Right lobe of liver (tissue), 6 donors: ENCODE measurements at regions not wholly inside any gene's neighbourhood (a gene's known extent, or its start where the extent isn't known, plus 50 kb on each side); places are given as distances from the start of the nearest gene placed in this dataset.

Source experiments
- ATAC-seq, 4 donors: fragments of 200-7000 bp; cut with Tn5 transposase; one replicate each; pipeline ENCODE4 v1.9.1; 2020; ENCODE audit warnings: mild to moderate bottlenecking in 4 of 4, moderate library complexity in 4 of 4
- DNase-seq, 3 donors: peaks; one replicate each; pipeline ENCODE4 v3.0.0-alpha.2; 2020
- H3K27ac ChIP-seq, 3 donors: fragments of 200-600 bp; one replicate each; pipeline ENCODE4 v1.8.0; 2022
- H3K27me3 ChIP-seq, 2 donors: fragments of 200-600 bp; one replicate each; pipeline ENCODE4 v1.8.0; 2022
- H3K36me3 ChIP-seq, 4 donors: fragments of 200-600 bp; sonication (generic) in 1 of 4; one replicate each; pipeline versions ENCODE4 v1.5.1 to v1.8.0; 2017 to 2022; ENCODE audit warnings: control low read depth in 1 of 4
- H3K4me1 ChIP-seq, 4 donors: fragments of 200-600 bp; sonication (generic) in 1 of 4; one replicate each; pipeline versions ENCODE4 v1.5.1 to v1.8.0; 2017 to 2022; ENCODE audit warnings: control low read depth in 1 of 4
- H3K4me3 ChIP-seq, 3 donors: fragments of 200-600 bp; one replicate each; pipeline ENCODE4 v1.8.0; 2022
- H3K9me3 ChIP-seq, 4 donors: fragments of 200-600 bp; sonication (generic) in 1 of 4; one replicate each; pipeline versions ENCODE4 v1.5.1 to v1.8.0; 2017 to 2022; ENCODE audit warnings: control low read depth in 1 of 4
- POLR2A ChIP-seq: fragments of 450-650 bp; IDR thresholded peaks from one replicate; pipeline ENCODE4 v1.6.1; 2017; ENCODE audit warnings: antibody characterized with exemption, mild to moderate bottlenecking
- whole genome bisulfite sequencing: methylation state at CpG from one replicate; pipeline ENCODE4 v1.1.6; 2018; ENCODE audit warnings: low coverage, low lambda C conversion rate; ENCODE audit not compliant: insufficient coverage; ENCODE audit errors: missing lambda C conversion rate; 5-methylcytosine and 5-hydroxymethylcytosine counted together
- intact Hi-C, 2 donors: fragments of 100-400 bp; cut with DNase I; formaldehyde crosslinking; loops; one replicate each; pipeline versions ENCODE4 v1.11.2 to v1.14.1; 2022
- TF ChIP-seq, protein P1 (sequence below), 4 donors: fragments of 200-600 bp in 3 of 4; fragments of 450-650 bp in 1 of 4; IDR thresholded peaks; one replicate each; pipeline versions ENCODE4 v1.5.1 to v1.8.0; 2016 to 2022; ENCODE audit warnings: antibody characterized with exemption in 4 of 4, mild to moderate bottlenecking in 2 of 4
- donor health status: DM: no; HTN: yes; CAD: no.
- donor health status: DM: no; HTN: no; CAD: no.
- donor health status: DM: no; HTN: no; CAD: no.
- donor health status: DM: no; HTN: yes; CAD: no.
- donor health status: DM: no; HTN: yes; CAD: no.

GRCh38 chr9:127557466-127557869 lies 54.6 kb upstream of the STXBP1 start:
- intact Hi-C loops: no loop called here
- DNase-seq (no peak), ATAC-seq (peak in 2 of 4 donors; percentile 24 to 33)
- Histone ChIP-seq H3K9me3 (no peaks in the 10 kb centered on the region), H3K4me3 (no peak overlapping the region), H3K27me3 (no peaks in the 10 kb centered on the region), H3K36me3 (no peaks in the 10 kb centered on the region), H3K4me1 (no peaks in the 10 kb centered on the region), H3K27ac (no peak overlapping the region)
- TF ChIP-seq, protein P1, sequence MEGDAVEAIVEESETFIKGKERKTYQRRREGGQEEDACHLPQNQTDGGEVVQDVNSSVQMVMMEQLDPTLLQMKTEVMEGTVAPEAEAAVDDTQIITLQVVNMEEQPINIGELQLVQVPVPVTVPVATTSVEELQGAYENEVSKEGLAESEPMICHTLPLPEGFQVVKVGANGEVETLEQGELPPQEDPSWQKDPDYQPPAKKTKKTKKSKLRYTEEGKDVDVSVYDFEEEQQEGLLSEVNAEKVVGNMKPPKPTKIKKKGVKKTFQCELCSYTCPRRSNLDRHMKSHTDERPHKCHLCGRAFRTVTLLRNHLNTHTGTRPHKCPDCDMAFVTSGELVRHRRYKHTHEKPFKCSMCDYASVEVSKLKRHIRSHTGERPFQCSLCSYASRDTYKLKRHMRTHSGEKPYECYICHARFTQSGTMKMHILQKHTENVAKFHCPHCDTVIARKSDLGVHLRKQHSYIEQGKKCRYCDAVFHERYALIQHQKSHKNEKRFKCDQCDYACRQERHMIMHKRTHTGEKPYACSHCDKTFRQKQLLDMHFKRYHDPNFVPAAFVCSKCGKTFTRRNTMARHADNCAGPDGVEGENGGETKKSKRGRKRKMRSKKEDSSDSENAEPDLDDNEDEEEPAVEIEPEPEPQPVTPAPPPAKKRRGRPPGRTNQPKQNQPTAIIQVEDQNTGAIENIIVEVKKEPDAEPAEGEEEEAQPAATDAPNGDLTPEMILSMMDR (IDR thresholded peaks at IDR 0.05): no peak
- no peak for TF ChIP-seq POLR2A
- no CpG with 5 or more reads among the region's 5 CpGs for WGBS

GRCh38 chr9:127557998-127558546 lies 54.0 kb upstream of the STXBP1 start:
- Histone ChIP-seq H3K36me3 (no peaks in the 10 kb centered on the region), H3K4me3 (no peak overlapping the region), H3K9me3 (no peaks in the 10 kb centered on the region), H3K4me1 (no peaks in the 10 kb centered on the region), H3K27ac (peak overlapping the region in 1 of 3 donors; percentile 33), H3K27me3 (no peaks in the 10 kb centered on the region)
- TF ChIP-seq, protein P1 (IDR thresholded peaks at IDR 0.05): no peak
- no peak for TF ChIP-seq POLR2A
- DNase-seq (no peak), ATAC-seq (no peak)
- WGBS: 64% methylated on average over 5 of the region's 11 CpGs
- intact Hi-C loops: no loop called here

DNA sequence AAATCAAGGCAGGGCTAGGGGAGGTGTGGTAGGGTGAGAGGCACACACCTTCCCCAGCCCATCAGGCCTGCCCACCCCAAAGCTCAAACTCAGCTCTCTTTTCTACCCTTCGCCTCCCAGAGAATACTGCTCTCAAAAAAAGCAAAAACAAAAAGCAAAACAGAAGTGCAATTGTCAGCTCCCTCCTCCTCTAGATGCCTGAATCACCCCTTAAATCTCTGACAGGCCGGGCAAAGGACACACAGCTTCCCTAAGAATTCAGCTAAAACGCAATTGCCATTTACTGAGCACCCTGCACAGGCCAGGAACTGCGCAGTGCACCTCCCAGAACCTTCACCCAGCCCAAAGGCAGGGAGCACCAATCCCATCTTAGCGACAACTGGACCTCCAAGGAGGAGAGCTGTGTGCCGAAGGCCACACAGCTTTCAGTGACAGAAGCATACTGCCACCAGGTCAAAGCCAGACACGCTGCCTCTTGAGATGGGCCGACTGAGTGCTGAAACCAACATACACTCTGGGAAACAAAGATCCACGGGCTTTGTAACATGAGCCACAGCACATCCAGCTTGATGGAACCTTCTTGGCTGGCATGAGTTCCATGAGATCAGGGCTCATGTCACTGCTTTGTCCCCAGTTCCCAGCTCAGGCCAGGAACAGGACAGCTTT lies 53.4 kb upstream of the STXBP1 start:
- TF ChIP-seq, protein P1 (IDR thresholded peaks at IDR 0.05): no peak
- TF ChIP-seq POLR2A: no peak
- Histone ChIP-seq H3K9me3 (no peaks in the 10 kb centered on the region), H3K27me3 (no peaks in the 10 kb centered on the region), H3K4me3 (no peak overlapping the region), H3K4me1 (no peaks in the 10 kb centered on the region), H3K27ac (no peak overlapping the region), H3K36me3 (no peaks in the 10 kb centered on the region)
- intact Hi-C loops: no loop called here
- 69% methylated on average over 4 of the region's 9 CpGs for WGBS
- ATAC-seq (no peak), DNase-seq (no peak)

DNA sequence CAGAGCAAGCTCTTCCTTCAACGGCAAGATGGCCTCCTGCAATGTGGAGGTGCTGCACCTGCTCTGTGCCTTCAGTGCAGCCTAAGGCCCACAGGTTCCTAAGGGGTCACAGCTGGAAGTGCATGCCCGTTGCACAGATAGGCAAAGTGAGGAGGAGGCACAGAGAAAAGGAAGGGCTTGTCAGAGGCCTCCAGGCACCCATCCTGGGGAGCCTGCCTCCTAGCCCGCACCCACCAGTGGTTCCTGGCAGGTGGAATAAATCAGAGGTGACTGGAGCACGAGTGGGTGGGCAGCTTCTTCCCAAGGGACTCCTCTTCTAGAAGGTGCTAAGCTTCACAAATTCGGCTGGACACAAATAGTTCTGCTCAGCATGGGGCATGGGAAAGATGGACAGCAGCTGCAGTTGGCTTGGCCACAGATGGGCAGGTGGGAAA lies 52.8 kb upstream of the STXBP1 start:
- intact Hi-C loops: no loop called here

More for the DNA sequence above, 52.8 kb upstream of the STXBP1 start:
- no peaks in the 10 kb centered on the region for H3K36me3 ChIP-seq
- H3K27ac ChIP-seq: no peak overlapping the region
- H3K9me3 ChIP-seq: no peaks in the 10 kb centered on the region
- H3K4me1 ChIP-seq: no peaks in the 10 kb centered on the region
- no peaks in the 10 kb centered on the region for H3K27me3 ChIP-seq
- no peak for TF ChIP-seq POLR2A
- TF ChIP-seq, protein P1 (IDR thresholded peaks at IDR 0.05): no peak
- DNase-seq (no peak), ATAC-seq (no peak)
- WGBS: 62% methylated on average over 3 of the region's 5 CpGs
- no peak overlapping the region for H3K4me3 ChIP-seq
